ENCODE measurements at regions not wholly inside any gene's neighbourhood (a gene's known extent, or its start where the extent isn't known, plus 50 kb on each side); places are given as distances from the start of the nearest gene placed in this dataset.

- peaks cover 8% of the 10 kb centered on the region for H3K27me3 Mint-ChIP-seq (ENCODE audit: insufficient read depth, unreplicated experiment)
- intact Hi-C loops (cut with micrococcal nuclease), result no loop called here
- CTCF ChIA-PET, result no interaction called here
- DNase-seq (ENCODE audit: unreplicated experiment), result no peak
- H3K4me1 Mint-ChIP-seq (ENCODE audit: insufficient read depth, unreplicated experiment), result peaks cover 6% of the 10 kb centered on the region
- TF ChIP-seq CTCF (IDR thresholded peaks at IDR 0.05; ENCODE audit: unreplicated experiment), result no peak
- no peak overlapping the region for H3K27ac Mint-ChIP-seq (ENCODE audit: low read depth, unreplicated experiment)
- POLR2A ChIA-PET, result no interaction called here
- no peaks in the 10 kb centered on the region for H3K36me3 Mint-ChIP-seq (ENCODE audit: insufficient read depth, unreplicated experiment)
- no peak overlapping the region for H3K4me3 Mint-ChIP-seq (ENCODE audit: unreplicated experiment)
- no peaks in the 10 kb centered on the region for H3K9me3 Mint-ChIP-seq (ENCODE audit: unreplicated experiment)
- BruUV-seq (replicated peaks), result no TSS peak
These were observed 53.3 kb downstream of the SMIM38 start for GRCh38 chr11:69209038-69209350.

- intact Hi-C loops (cut with micrococcal nuclease), result no loop called here
- Mint-ChIP-seq H3K27ac (ENCODE audit: low read depth, unreplicated experiment) (no peak overlapping the region), H3K9me3 (ENCODE audit: unreplicated experiment) (no peaks in the 10 kb centered on the region), H3K27me3 (ENCODE audit: insufficient read depth, unreplicated experiment) (peaks cover 8% of the 10 kb centered on the region), H3K4me1 (ENCODE audit: insufficient read depth, unreplicated experiment) (peaks cover 6% of the 10 kb centered on the region), H3K4me3 (ENCODE audit: unreplicated experiment) (no peak overlapping the region), H3K36me3 (ENCODE audit: insufficient read depth, unreplicated experiment) (no peaks in the 10 kb centered on the region)
- no peak for TF ChIP-seq CTCF (IDR thresholded peaks at IDR 0.05; ENCODE audit: unreplicated experiment)
- ChIA-PET CTCF (interaction anchor here (0.6 kb wide), 1 partner anchor 419 kb away, joined by 3 read pairs; no protein-coding TSS in a partner anchor), POLR2A (no interaction called here)
- no peak for DNase-seq (ENCODE audit: unreplicated experiment)
- BruUV-seq (replicated peaks), result no TSS peak
These were observed 53.9 kb downstream of the SMIM38 start for GRCh38 chr11:69209421-69210309.

- no peaks in the 10 kb centered on the region for H3K9me3 Mint-ChIP-seq (ENCODE audit: unreplicated experiment)
- peaks cover 8% of the 10 kb centered on the region for H3K27me3 Mint-ChIP-seq (ENCODE audit: insufficient read depth, unreplicated experiment)
- POLR2A ChIA-PET, result no interaction called here
- BruUV-seq (replicated peaks), result no TSS peak
- no peak overlapping the region for H3K4me3 Mint-ChIP-seq (ENCODE audit: unreplicated experiment)
- peaks cover 8% of the 10 kb centered on the region for H3K4me1 Mint-ChIP-seq (ENCODE audit: insufficient read depth, unreplicated experiment)
- TF ChIP-seq CTCF (IDR thresholded peaks at IDR 0.05; ENCODE audit: unreplicated experiment), result no peak
- H3K36me3 Mint-ChIP-seq (ENCODE audit: insufficient read depth, unreplicated experiment), result no peaks in the 10 kb centered on the region
- intact Hi-C loops (cut with micrococcal nuclease), result no loop called here
- H3K27ac Mint-ChIP-seq (ENCODE audit: low read depth, unreplicated experiment), result no peak overlapping the region
- peak; percentile 13 for DNase-seq (ENCODE audit: unreplicated experiment)
- CTCF ChIA-PET, result interaction anchor here (0.6 kb wide), 1 partner anchor 419 kb away, joined by 3 read pairs; no protein-coding TSS in a partner anchor
These were observed 54.7 kb downstream of the SMIM38 start for GRCh38 chr11:69210310-69211035.

- no peaks in the 10 kb centered on the region for H3K36me3 Mint-ChIP-seq (ENCODE audit: insufficient read depth, unreplicated experiment)
- no peak overlapping the region for H3K27ac Mint-ChIP-seq (ENCODE audit: low read depth, unreplicated experiment)
- no peaks in the 10 kb centered on the region for H3K9me3 Mint-ChIP-seq (ENCODE audit: unreplicated experiment)
- no peak overlapping the region for H3K4me3 Mint-ChIP-seq (ENCODE audit: unreplicated experiment)
- no TSS peak for BruUV-seq (replicated peaks)
- POLR2A ChIA-PET, result no interaction called here
- H3K4me1 Mint-ChIP-seq (ENCODE audit: insufficient read depth, unreplicated experiment), result peaks cover 17% of the 10 kb centered on the region
- DNase-seq (ENCODE audit: unreplicated experiment), result no peak
- peaks cover 8% of the 10 kb centered on the region for H3K27me3 Mint-ChIP-seq (ENCODE audit: insufficient read depth, unreplicated experiment)
- no peak for TF ChIP-seq CTCF (IDR thresholded peaks at IDR 0.05; ENCODE audit: unreplicated experiment)
- CTCF ChIA-PET, result no interaction called here
- intact Hi-C loops (cut with micrococcal nuclease), result no loop called here
These were observed 55.8 kb downstream of the SMIM38 start for GRCh38 chr11:69211540-69211919.
